CD4-positive, alpha-beta memory T cell (primary cell): ENCODE measurements at regions not wholly inside any gene's neighbourhood (a gene's known extent, or its start where the extent isn't known, plus 50 kb on each side); places are given as distances from the start of the nearest gene placed in this dataset.
"Not testable (repeated sequence)": the region's sequence is repeated elsewhere in the genome, so short reads cannot be mapped to it uniquely, and the experiment has no call there.

ENCODE experiments used
- CTCF ChIA-PET: fragments of 350-600 bp; sonication (Branson Sonifier 250); formaldehyde crosslinking; loops from one replicate; lab custom pipeline; 2021; ENCODE audit warnings: inconsistent platforms; ENCODE audit not compliant: partially characterized antibody; lab: Charles Lee
- POLR2A ChIA-PET: fragments of 350-600 bp; sonication (Branson Sonifier 250); formaldehyde crosslinking; loops from one replicate; lab custom pipeline; 2021; ENCODE audit not compliant: partially characterized antibody; lab: Charles Lee
- DNase-seq, 5 donors: peaks; one replicate each; pipeline versions ENCODE4 v3.0.0 to v3.0.0-alpha.2; 2020 to 2022; ENCODE audit warnings: mixed read lengths in 1 of 5
- H3K27ac ChIP-seq: one replicate; pipeline ENCODE4 v1.7.0; 2013; ENCODE audit warnings: low read depth, low read length
- H3K27me3 ChIP-seq: 2 replicates; pipeline ENCODE4 v1.7.0; 2013; ENCODE audit warnings: mild to moderate bottlenecking, low read length, moderate library complexity; ENCODE audit not compliant: insufficient read depth
- H3K36me3 ChIP-seq: 2 replicates; pipeline ENCODE4 v1.7.0; 2013; ENCODE audit warnings: mild to moderate bottlenecking, low read length, moderate library complexity; ENCODE audit not compliant: insufficient read depth
- H3K4me1 ChIP-seq: 2 replicates; pipeline ENCODE4 v1.7.0; 2013; ENCODE audit warnings: mild to moderate bottlenecking, low read length, moderate library complexity; ENCODE audit not compliant: insufficient read depth
- H3K4me3 ChIP-seq, 2 donors: one replicate each; pipeline ENCODE4 v1.7.0; 2013; ENCODE audit warnings: low read length in 2 of 2, mild to moderate bottlenecking in 1 of 2
- H3K9me3 ChIP-seq, 2 donors: one replicate each; pipeline ENCODE4 v1.7.0; 2013; ENCODE audit warnings: low read length in 2 of 2, control low read depth in 1 of 2; ENCODE audit not compliant: control insufficient read depth in 1 of 2
- H3K27ac Mint-ChIP-seq, 7 donors: one replicate each; pipeline ENCODE4 v1.8.0; 2020 to 2021; ENCODE audit warnings: mixed read lengths in 7 of 7, mild to moderate bottlenecking in 6 of 7, inconsistent platforms in 3 of 7, moderate library complexity in 3 of 7
- H3K27me3 Mint-ChIP-seq, 2 donors: one replicate each; pipeline ENCODE4 v1.8.0; 2020 to 2021; ENCODE audit warnings: mixed read lengths in 2 of 2
- H3K36me3 Mint-ChIP-seq, 2 donors: one replicate each; pipeline ENCODE4 v1.8.0; 2020 to 2021; ENCODE audit warnings: mixed read lengths in 2 of 2, inconsistent platforms in 1 of 2, mild to moderate bottlenecking in 1 of 2
- H3K4me1 Mint-ChIP-seq, 4 donors: one replicate each; pipeline ENCODE4 v1.8.0; 2020 to 2021; ENCODE audit warnings: mixed read lengths in 4 of 4, mild to moderate bottlenecking in 1 of 4
- H3K4me3 Mint-ChIP-seq, 8 donors: one replicate each; pipeline ENCODE4 v1.8.0; 2020 to 2021; ENCODE audit warnings: mixed read lengths in 8 of 8, mild to moderate bottlenecking in 7 of 8, moderate library complexity in 6 of 8, inconsistent platforms in 3 of 8
- H3K9me3 Mint-ChIP-seq, 8 donors: one replicate each; pipeline ENCODE4 v1.8.0; 2020 to 2021; ENCODE audit warnings: mixed read lengths in 8 of 8, mild to moderate bottlenecking in 5 of 8, inconsistent platforms in 3 of 8, moderate library complexity in 1 of 8
- intact Hi-C: fragments of 100-400 bp; cut with micrococcal nuclease; formaldehyde crosslinking; loops from one replicate; pipeline ENCODE4 v1.15.1; 2023

DNA sequence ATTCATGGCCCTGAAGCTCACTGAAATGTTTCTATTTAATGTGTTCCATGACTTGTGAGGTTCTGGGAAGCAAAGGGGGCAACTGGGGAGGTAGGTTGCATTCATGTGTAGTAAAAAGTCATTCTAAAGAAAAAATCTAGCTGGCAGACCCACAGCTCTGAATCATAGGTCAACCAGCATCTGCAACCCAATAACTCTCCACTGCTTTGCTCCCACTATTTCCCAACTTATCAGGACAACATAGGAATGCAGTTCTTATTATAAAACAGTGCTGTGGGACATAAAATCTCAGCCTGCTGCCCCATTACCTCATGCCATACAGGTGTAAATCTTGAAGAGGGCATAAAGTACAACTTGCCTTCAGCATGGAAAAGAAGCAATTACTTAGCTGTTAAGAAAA lies 576.1 kb upstream of the PTBP2 start:
- no peaks in the 10 kb centered on the region for H3K36me3 Mint-ChIP-seq

DNA sequence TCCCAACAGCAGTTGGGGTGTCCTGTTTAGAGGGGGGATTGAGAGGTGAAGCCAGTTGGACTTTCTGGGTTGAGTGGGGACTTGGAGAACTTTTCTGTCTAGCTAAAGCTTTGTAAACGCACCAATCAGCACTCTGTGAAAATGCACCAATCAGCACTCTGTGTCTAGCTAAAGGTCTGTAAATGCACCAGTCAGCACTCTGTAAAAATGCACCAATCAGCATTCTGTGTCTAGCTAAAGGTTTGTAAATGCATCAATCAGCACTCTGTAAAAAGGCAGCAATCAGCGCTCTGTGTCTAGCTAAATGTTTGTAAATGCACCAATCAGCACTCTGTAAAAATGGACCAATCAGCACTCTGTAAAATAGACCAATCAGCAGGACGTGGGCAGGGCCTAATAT lies 568.6 kb upstream of the PTBP2 start:
- H3K4me3 Mint-ChIP-seq, H3K9me3 ChIP-seq, H3K27ac Mint-ChIP-seq, intact Hi-C loops, H3K27me3 Mint-ChIP-seq, H3K4me1 ChIP-seq, H3K36me3 ChIP-seq, H3K4me1 Mint-ChIP-seq, DNase-seq, H3K36me3 Mint-ChIP-seq, H3K27me3 ChIP-seq, CTCF ChIA-PET, H3K27ac ChIP-seq, H3K4me3 ChIP-seq, POLR2A ChIA-PET: not testable (repeated sequence)
- H3K9me3 Mint-ChIP-seq, result peaks cover 3 to 52% (median 17%) of the 10 kb centered on the region in 8 donors

More for the DNA sequence above, 576.1 kb upstream of the PTBP2 start:
- Histone ChIP-seq H3K27me3 (no peaks in the 10 kb centered on the region), H3K4me3 (no peak overlapping the region), H3K36me3 (no peaks in the 10 kb centered on the region), H3K4me1 (no peaks in the 10 kb centered on the region), H3K9me3 (no peaks in the 10 kb centered on the region), H3K27ac (no peak overlapping the region)
- Mint-ChIP-seq H3K27me3 (no peaks in the 10 kb centered on the region), H3K27ac (no peak overlapping the region), H3K9me3 (peaks cover 0 to 24% (median 13%) of the 10 kb centered on the region in 8 donors), H3K4me1 (no peaks in the 10 kb centered on the region), H3K4me3 (no peak overlapping the region)
- DNase-seq, result no peak
- POLR2A ChIA-PET, result interaction anchor here (0.6 kb wide), 1 partner anchor 15 kb away, joined by 3 read pairs; no protein-coding TSS in a partner anchor
- CTCF ChIA-PET, result no interaction called here
- intact Hi-C loops, result no loop called here

DNA sequence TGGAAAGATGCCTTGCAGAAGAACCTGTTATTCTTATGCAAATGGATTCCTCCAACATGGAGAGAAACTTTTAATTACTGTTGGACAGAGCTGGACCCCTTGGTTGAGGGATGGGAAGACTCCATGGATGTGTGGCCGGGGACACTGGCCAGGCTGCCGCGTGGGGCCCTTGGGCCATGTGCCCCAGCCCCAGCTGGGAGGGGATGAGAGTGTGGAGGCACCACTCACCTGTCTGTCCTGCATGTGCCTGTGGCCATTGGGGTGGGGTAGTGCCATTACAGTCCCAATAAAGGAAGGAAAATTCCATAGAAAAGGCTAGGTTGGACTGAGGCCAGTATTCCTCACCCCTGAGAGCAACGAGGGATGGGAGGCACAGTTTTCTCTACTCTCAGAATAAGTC lies 564.5 kb upstream of the PTBP2 start:
- no peaks in the 10 kb centered on the region for H3K4me1 Mint-ChIP-seq
- H3K36me3 Mint-ChIP-seq, result peaks cover 0 to 1% of the 10 kb centered on the region in 2 donors
- no peaks in the 10 kb centered on the region for H3K36me3 ChIP-seq
- H3K27me3 ChIP-seq, result no peaks in the 10 kb centered on the region
- no peak for DNase-seq
- no peaks in the 10 kb centered on the region for H3K4me1 ChIP-seq
- H3K4me3 Mint-ChIP-seq, result no peak overlapping the region
- H3K9me3 Mint-ChIP-seq, result peaks cover 1 to 42% (median 14%) of the 10 kb centered on the region in 8 donors
- no peaks in the 10 kb centered on the region for H3K27me3 Mint-ChIP-seq
- intact Hi-C loops, result no loop called here
- no peak overlapping the region for H3K4me3 ChIP-seq
- POLR2A ChIA-PET, result no interaction called here
- no peak overlapping the region for H3K27ac Mint-ChIP-seq
- no peaks in the 10 kb centered on the region for H3K9me3 ChIP-seq
- CTCF ChIA-PET, result no interaction called here
- no peak overlapping the region for H3K27ac ChIP-seq

DNA sequence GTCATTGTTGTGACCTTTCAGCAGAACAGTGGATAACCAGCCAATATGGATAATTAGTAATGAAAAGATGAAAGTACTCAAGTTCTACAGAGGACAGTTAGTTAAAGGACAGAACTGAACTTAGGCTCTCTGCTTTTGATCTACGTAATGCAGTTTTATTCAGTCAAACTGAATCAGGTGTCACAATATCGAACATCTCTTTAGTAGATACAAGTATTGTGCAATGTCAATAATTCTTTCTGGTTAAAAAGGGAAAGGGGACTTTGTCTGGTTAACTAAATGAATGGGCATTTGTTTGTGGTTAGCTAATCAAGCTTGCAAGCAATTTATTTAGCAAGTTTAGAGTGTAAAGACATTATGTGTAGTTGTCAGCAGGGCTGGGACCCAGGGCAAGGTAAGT lies 562.2 kb upstream of the PTBP2 start:
- Histone ChIP-seq H3K27me3 (no peaks in the 10 kb centered on the region), H3K9me3 (no peaks in the 10 kb centered on the region), H3K4me1 (no peaks in the 10 kb centered on the region), H3K27ac (no peak overlapping the region), H3K36me3 (no peaks in the 10 kb centered on the region), H3K4me3 (no peak overlapping the region)
- no peak overlapping the region for H3K27ac Mint-ChIP-seq
- DNase-seq, result no peak
- ChIA-PET CTCF (no interaction called here), POLR2A (no interaction called here)
- intact Hi-C loops, result no loop called here
- no peaks in the 10 kb centered on the region for H3K4me1 Mint-ChIP-seq
- no peaks in the 10 kb centered on the region for H3K27me3 Mint-ChIP-seq
- peaks cover 4 to 32% (median 12%) of the 10 kb centered on the region in 8 donors for H3K9me3 Mint-ChIP-seq
- peaks cover 0 to 1% of the 10 kb centered on the region in 2 donors for H3K36me3 Mint-ChIP-seq
- no peak overlapping the region for H3K4me3 Mint-ChIP-seq

DNA sequence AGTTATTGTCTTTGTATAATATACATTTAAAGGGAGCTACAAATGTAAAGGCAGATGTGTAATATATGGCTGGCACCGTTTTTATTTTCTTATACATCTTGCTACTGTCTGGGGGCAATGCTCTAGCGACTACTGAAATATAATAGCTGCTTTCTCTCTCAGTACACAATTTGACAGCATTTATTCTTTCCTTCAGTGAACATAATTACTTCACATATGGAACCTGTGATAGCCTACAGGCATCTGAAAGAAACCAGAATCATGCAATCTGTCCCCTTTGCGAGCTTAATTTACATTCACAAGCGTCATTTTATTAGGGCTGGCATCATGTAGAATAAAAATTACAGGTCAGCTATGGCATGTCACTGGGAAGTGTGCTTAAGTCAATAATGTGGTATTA lies 557.5 kb upstream of the PTBP2 start:
- Mint-ChIP-seq H3K36me3 (no peaks in the 10 kb centered on the region), H3K27ac (no peak overlapping the region), H3K9me3 (peaks cover 3 to 30% (median 10%) of the 10 kb centered on the region in 8 donors), H3K4me3 (no peak overlapping the region), H3K27me3 (no peaks in the 10 kb centered on the region), H3K4me1 (no peaks in the 10 kb centered on the region)
- Histone ChIP-seq H3K9me3 (no peaks in the 10 kb centered on the region), H3K4me1 (no peaks in the 10 kb centered on the region), H3K27me3 (no peaks in the 10 kb centered on the region), H3K36me3 (no peaks in the 10 kb centered on the region), H3K4me3 (no peak overlapping the region), H3K27ac (no peak overlapping the region)
- ChIA-PET POLR2A (no interaction called here), CTCF (no interaction called here)
- intact Hi-C loops, result no loop called here
- DNase-seq, result no peak

DNA sequence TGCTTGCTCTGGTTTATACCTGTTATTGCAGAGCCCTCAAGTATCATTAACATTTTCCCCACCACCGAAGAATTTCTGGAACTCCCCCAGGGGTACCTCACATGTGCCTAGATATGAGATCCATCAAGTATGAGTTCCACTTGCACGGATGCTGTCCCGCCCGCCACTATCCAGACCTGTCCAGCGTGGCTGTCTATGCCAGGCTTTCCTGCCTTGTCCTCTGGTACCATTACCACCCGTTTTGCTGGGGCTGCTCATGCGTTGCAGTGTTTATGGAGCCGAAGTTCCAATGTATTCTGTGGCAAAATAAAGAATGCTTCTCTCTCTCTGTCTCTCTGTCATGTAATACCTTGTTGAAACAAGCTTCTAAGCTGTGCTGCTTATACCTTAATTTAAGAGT lies 543.5 kb upstream of the PTBP2 start:
- Histone ChIP-seq H3K4me1 (no peaks in the 10 kb centered on the region), H3K27ac (no peak overlapping the region), H3K27me3 (no peaks in the 10 kb centered on the region), H3K4me3 (no peak overlapping the region), H3K9me3 (no peaks in the 10 kb centered on the region), H3K36me3 (no peaks in the 10 kb centered on the region)
- Mint-ChIP-seq H3K4me1 (no peaks in the 10 kb centered on the region), H3K27ac (no peak overlapping the region), H3K27me3 (no peaks in the 10 kb centered on the region), H3K9me3 (peaks cover 0 to 3% (median 0%) of the 10 kb centered on the region in 8 donors), H3K36me3 (no peaks in the 10 kb centered on the region), H3K4me3 (no peak overlapping the region)
- DNase-seq, result no peak
- POLR2A ChIA-PET, result no interaction called here
- intact Hi-C loops, result no loop called here
- CTCF ChIA-PET, result no interaction called here

DNA sequence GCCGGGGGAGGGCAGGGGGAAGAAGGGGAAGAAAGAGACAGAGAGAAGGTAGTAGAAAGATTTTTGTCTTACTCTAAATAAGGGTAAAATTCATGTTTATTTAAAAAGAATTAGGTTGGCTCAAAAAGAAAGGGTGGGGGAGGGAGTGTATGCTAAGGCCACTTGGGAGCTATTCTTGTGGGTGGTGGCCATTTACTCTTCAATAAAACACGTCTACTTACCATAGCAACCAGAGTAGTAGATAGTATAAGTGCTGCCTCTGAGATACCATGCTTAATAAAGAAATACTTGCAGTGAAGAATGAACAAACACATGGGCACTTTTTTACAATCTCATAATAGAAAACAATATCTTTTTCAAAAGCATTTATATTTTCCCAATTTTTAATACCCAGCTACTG lies 538.1 kb upstream of the PTBP2 start:
- Histone ChIP-seq H3K4me1 (no peaks in the 10 kb centered on the region), H3K27ac (no peak overlapping the region), H3K4me3 (no peak overlapping the region), H3K9me3 (no peaks in the 10 kb centered on the region), H3K27me3 (no peaks in the 10 kb centered on the region), H3K36me3 (no peaks in the 10 kb centered on the region)
- no peak for DNase-seq
- H3K4me3 Mint-ChIP-seq, result no peak overlapping the region
- peaks cover 0 to 3% (median 0%) of the 10 kb centered on the region in 8 donors for H3K9me3 Mint-ChIP-seq
- H3K36me3 Mint-ChIP-seq, result no peaks in the 10 kb centered on the region
- H3K27me3 Mint-ChIP-seq, result no peaks in the 10 kb centered on the region
- POLR2A ChIA-PET, result no interaction called here
- H3K27ac Mint-ChIP-seq, result no peak overlapping the region
- no peaks in the 10 kb centered on the region for H3K4me1 Mint-ChIP-seq
- CTCF ChIA-PET, result no interaction called here
- intact Hi-C loops, result no loop called here

DNA sequence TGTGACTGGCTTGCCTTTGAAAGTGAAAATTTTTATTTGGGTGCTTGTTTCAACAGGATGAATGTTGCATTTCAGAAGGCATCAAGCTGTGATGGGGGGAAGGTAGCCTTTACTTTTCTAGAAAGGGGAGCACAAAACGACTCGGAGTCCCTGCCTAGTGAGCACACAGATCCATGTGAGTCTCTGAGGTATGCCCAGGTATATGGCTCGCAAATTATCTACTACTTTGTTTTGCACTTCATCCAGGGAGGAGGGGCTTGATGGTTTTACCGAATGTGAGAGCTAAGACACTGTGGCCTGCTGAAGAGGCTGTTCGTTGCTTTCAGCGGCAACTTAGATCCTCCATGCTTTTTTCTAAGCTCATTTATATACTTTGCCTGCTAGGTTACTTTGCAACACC lies 537.7 kb upstream of the PTBP2 start:
- Histone ChIP-seq H3K9me3 (no peaks in the 10 kb centered on the region), H3K27me3 (no peaks in the 10 kb centered on the region), H3K4me1 (no peaks in the 10 kb centered on the region), H3K4me3 (no peak overlapping the region), H3K27ac (no peak overlapping the region), H3K36me3 (no peaks in the 10 kb centered on the region)
- no peak for DNase-seq
- Mint-ChIP-seq H3K9me3 (peaks cover 0 to 5% (median 0%) of the 10 kb centered on the region in 8 donors), H3K4me1 (no peaks in the 10 kb centered on the region), H3K36me3 (no peaks in the 10 kb centered on the region), H3K27me3 (no peaks in the 10 kb centered on the region), H3K4me3 (no peak overlapping the region), H3K27ac (no peak overlapping the region)
- intact Hi-C loops, result no loop called here
- CTCF ChIA-PET, result no interaction called here
- POLR2A ChIA-PET, result no interaction called here
